ENCODE measurements at regions not wholly inside any gene's neighbourhood (a gene's known extent, or its start where the extent isn't known, plus 50 kb on each side); places are given as distances from the start of the nearest gene placed in this dataset.
A peak's percentile ranks its signal among the peaks of the same experiment; 100 is the strongest.

DNA sequence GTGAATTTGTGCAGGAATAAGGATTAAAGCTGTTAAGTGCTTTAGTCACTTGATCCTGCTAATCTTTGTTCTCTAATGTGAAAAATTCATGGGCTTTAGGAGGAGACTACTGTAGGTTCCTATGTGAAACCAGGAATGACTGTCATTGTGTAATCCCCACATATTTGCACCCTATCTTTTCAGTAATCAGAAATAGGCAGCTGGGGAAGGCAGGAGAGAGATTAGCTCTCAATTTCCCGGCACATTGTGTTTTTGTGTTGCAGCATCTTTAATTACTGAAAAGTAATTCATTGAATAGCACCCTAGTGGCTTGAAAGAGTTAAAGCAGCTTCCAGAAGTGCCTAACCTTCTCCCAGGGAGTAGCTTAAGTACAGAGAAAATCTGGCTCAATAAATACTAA is 282.9 kb downstream of the OLFM4 start:
- TF ChIP-seq CTCF (IDR thresholded peaks at IDR 0.05) (peak; percentile 57), EZH2 (IDR thresholded peaks at IDR 0.05) (no peak), EZH2phosphoT487 (IDR thresholded peaks at IDR 0.05) (peak; percentile 47)
